GM12878 (cell line): ENCODE measurements at regions not wholly inside any gene's neighbourhood (a gene's known extent, or its start where the extent isn't known, plus 50 kb on each side); places are given as distances from the start of the nearest gene placed in this dataset.

Source experiments
- ATAC-seq: fragments of 200-7000 bp; cut with Tn5 transposase; 3 replicates; pipeline ENCODE4 v1.9.1; 2020; ENCODE audit warnings: mild to moderate bottlenecking, moderate library complexity
- BruUV-seq: library from RNA; stranded (reverse); fragments of 400-500 nt; replicated peaks from 2 replicates; lab custom pipeline; 2021; lab: Mats Ljungman, UMichigan
- CTCF ChIA-PET: fragments of 300-600 bp; sonication (Branson Sonifier 250); formaldehyde crosslinking; extraction: SDS; loops from one replicate; lab custom pipeline; 2021; ENCODE audit warnings: inconsistent platforms; lab: Yijun Ruan, JAX
- POLR2A ChIA-PET: fragments of 350-600 bp; formaldehyde crosslinking; extraction: SDS; loops from one replicate; lab custom pipeline; 2021; ENCODE audit warnings: inconsistent platforms; lab: Charles Lee
- RAD21 ChIA-PET: fragments of 300-600 bp; sonication (Branson Sonifier 250); formaldehyde crosslinking; loops from one replicate; lab custom pipeline; 2023; ENCODE audit warnings: antibody characterized with exemption; ENCODE audit not compliant: unreplicated experiment; lab: Charles Lee
- SMC1A ChIA-PET: fragments of 300-600 bp; sonication (Branson Sonifier 250); formaldehyde crosslinking; loops from one replicate; lab custom pipeline; 2023; ENCODE audit not compliant: unreplicated experiment, uncharacterized antibody; lab: Charles Lee
- DNase-seq: peaks from one replicate; pipeline ENCODE4 v3.0.0-alpha.2; 2011; ENCODE audit warnings: low read depth, low spot score
- FAIRE-seq: peaks from 3 replicates; lab custom pipeline; 2011; peaks lifted over from hg19 to GRCh38; lab: Jason Lieb, UNC
- H2AFZ ChIP-seq: 2 replicates; pipeline ENCODE4 v1.6.0; 2011; ENCODE audit warnings: low read depth, low read length, control low read depth; ENCODE audit not compliant: control insufficient read depth
- H3K27ac ChIP-seq: 2 replicates; pipeline ENCODE4 v1.5.1; 2011; ENCODE audit warnings: control low read depth; ENCODE audit not compliant: control insufficient read depth, insufficient read depth
- H3K27me3 ChIP-seq, 2 experiments: replicated peaks in 1 of 2; 2 replicates each; pipeline versions ENCODE4 v1.6.0 to v1.6.1; 2011; ENCODE audit warnings: low read length in 1 of 2; ENCODE audit not compliant: control insufficient read depth in 2 of 2, insufficient read depth in 2 of 2
- H3K36me3 ChIP-seq, 2 experiments: 2 replicates each; pipeline ENCODE4 v1.5.1; 2011; ENCODE audit warnings: low read length in 1 of 2; ENCODE audit not compliant: control insufficient read depth in 2 of 2, insufficient read depth in 2 of 2
- H3K4me1 ChIP-seq: 2 replicates; pipeline ENCODE4 v1.6.1; 2011; ENCODE audit warnings: mild to moderate bottlenecking, low read length, moderate library complexity, mixed read lengths; ENCODE audit not compliant: control insufficient read depth, insufficient read depth
- H3K4me2 ChIP-seq: 2 replicates; pipeline ENCODE4 v1.6.0; 2011; ENCODE audit warnings: control low read depth; ENCODE audit not compliant: control insufficient read depth, insufficient read depth
- H3K4me3 ChIP-seq: fragments of 200-600 bp; sonication (generic); 2 replicates; pipeline ENCODE4 v1.5.1; 2016
- H3K79me2 ChIP-seq: 2 replicates; pipeline ENCODE4 v1.6.0; 2011; ENCODE audit warnings: low read length; ENCODE audit not compliant: control insufficient read depth, insufficient read depth
- H3K9ac ChIP-seq: 2 replicates; pipeline ENCODE4 v1.8.0; 2011; ENCODE audit warnings: low read length, control low read depth, mixed read lengths; ENCODE audit not compliant: control insufficient read depth, insufficient read depth
- H3K9me3 ChIP-seq: replicated peaks from 3 replicates; pipeline ENCODE4 v1.5.1; 2011; ENCODE audit warnings: mild to moderate bottlenecking, low read length; ENCODE audit not compliant: control insufficient read depth, insufficient read depth
- H4K20me1 ChIP-seq: 2 replicates; pipeline ENCODE4 v1.6.0; 2011; ENCODE audit not compliant: control insufficient read depth, insufficient read depth
- EGR1 ChIP-seq, 2 experiments: IDR thresholded peaks; 1 replicate in 1 of 2; 2 replicates in 1 of 2; pipeline ENCODE4 v1.6.1; 2011 to 2012; ENCODE audit warnings: low read depth in 2 of 2, low read length in 2 of 2, borderline replicate concordance in 1 of 2, mild to moderate bottlenecking in 1 of 2, moderate library complexity in 1 of 2
- ESRRA ChIP-seq: IDR thresholded peaks from 2 replicates; pipeline ENCODE4 v1.6.1; 2012; ENCODE audit warnings: mild to moderate bottlenecking, low read length, improper control_type of control experiment
- HDAC2 ChIP-seq: fragments of 200-600 bp; sonication (generic); IDR thresholded peaks from 2 replicates; pipeline ENCODE4 v1.6.1; 2017
- HDGF ChIP-seq: fragments of 450-650 bp; IDR thresholded peaks from 2 replicates; pipeline ENCODE4 v1.6.1; 2016; ENCODE audit warnings: antibody characterized with exemption
- IKZF1 ChIP-seq: fragments of 450-650 bp; conservative IDR thresholded peaks from 2 replicates; pipeline ENCODE4 v1.6.1; 2017; ENCODE audit warnings: antibody characterized with exemption, mild to moderate bottlenecking
- KDM1A ChIP-seq: fragments of 200-600 bp; sonication (generic); IDR thresholded peaks from 2 replicates; pipeline ENCODE4 v1.6.1; 2016; ENCODE audit warnings: borderline replicate concordance
- KLF5 ChIP-seq: fragments of 450-650 bp; IDR thresholded peaks from 2 replicates; pipeline ENCODE4 v1.6.1; 2014; ENCODE audit warnings: mild to moderate bottlenecking; ENCODE audit not compliant: partially characterized antibody
- MXI1 ChIP-seq: fragments of 150-350 bp; IDR thresholded peaks from 2 replicates; pipeline ENCODE4 v1.6.1; 2011; ENCODE audit warnings: low read depth, mild to moderate bottlenecking, inconsistent platforms, low read length, improper control_type of control experiment
- NRF1 ChIP-seq: conservative IDR thresholded peaks from 2 replicates; pipeline ENCODE4 v1.6.1; 2011; ENCODE audit warnings: mild to moderate bottlenecking, low read depth, low read length, improper control_type of control experiment
- RUNX3 ChIP-seq: IDR thresholded peaks from 2 replicates; pipeline ENCODE4 v1.6.1; 2012; ENCODE audit warnings: low read length, inconsistent platforms
- ZNF622 ChIP-seq: fragments of 450-650 bp; IDR thresholded peaks from 2 replicates; pipeline ENCODE4 v1.6.1; 2017; ENCODE audit warnings: mild to moderate bottlenecking, inconsistent platforms
- WGBS: methylation state at CpG from one replicate; pipeline ENCODE4 v1.1.6; 2016; ENCODE audit warnings: low lambda C conversion rate; ENCODE audit not compliant: insufficient replicate concordance, insufficient coverage; ENCODE audit errors: missing lambda C conversion rate; 5-methylcytosine and 5-hydroxymethylcytosine counted together
- in situ Hi-C: fragments of 300-500 bp; cut with MboI; formaldehyde crosslinking; loops from 9 replicates; pipeline ENCODE4 v1.14.3; 2018; ENCODE audit warnings: mixed read lengths
- intact Hi-C: fragments of 100-400 bp; cut with micrococcal nuclease; formaldehyde crosslinking; loops from one replicate; pipeline ENCODE4 v1.14.2; 2022; ENCODE audit not compliant: unreplicated experiment
- TF ChIP-seq, protein P1 (sequence below): IDR thresholded peaks from 2 replicates; pipeline ENCODE4 v1.6.1; 2012; ENCODE audit warnings: low read depth, low read length, improper control_type of control experiment
- TF ChIP-seq, protein P2 (sequence below), 3 experiments: IDR thresholded peaks in 2 of 3; conservative IDR thresholded peaks in 1 of 3; 2 replicates each; pipeline ENCODE4 v1.5.1; 2011; ENCODE audit warnings: low read depth in 3 of 3, low read length in 3 of 3, mild to moderate bottlenecking in 3 of 3, control low read depth in 2 of 3, moderate library complexity in 2 of 3, inconsistent platforms in 1 of 3, mixed read lengths in 1 of 3; ENCODE audit not compliant: control insufficient read depth in 2 of 3, insufficient read depth in 1 of 3; ENCODE audit errors: extremely low read depth in 1 of 3
- TF ChIP-seq, protein P3 (sequence below): fragments of 450-650 bp; formaldehyde crosslinking; IDR thresholded peaks from 2 replicates; pipeline ENCODE4 v1.5.0; 2022; ENCODE audit warnings: mild to moderate bottlenecking, missing genetic modification characterization

DNA sequence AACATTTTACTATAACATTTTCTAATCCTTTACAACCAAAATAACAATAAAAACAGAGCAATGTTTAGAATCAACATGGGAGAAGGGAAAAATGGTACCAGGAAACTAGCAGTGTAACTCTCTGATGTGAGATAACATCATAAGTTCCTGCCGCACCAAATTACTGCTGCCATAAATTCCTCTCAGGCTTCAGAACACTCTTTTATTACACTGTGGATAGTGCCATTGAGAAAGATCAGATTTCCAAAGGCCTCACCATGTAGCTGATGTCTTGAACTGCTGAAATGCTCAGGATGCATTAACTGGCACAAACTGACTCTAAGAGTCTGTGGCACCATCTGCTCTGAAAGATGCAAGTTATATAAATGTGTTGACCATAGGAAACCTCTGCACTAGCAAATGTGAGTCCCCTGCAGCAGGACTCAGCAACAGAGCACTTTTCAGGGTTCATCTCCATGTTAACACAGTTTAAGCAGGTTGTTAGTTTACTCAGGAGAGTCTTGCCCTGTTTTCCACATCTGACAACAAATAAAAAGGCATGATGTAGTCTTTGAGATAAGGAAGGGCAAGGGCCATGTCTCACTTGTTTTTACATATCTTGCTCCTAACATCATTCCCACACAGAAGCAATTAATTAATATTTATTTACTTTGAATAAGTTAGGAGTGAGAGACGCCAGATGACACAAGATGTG lies 218.1 kb downstream of the CETN3 start (continued):
- no peak for TF ChIP-seq KDM1A
- no peak for TF ChIP-seq MXI1
- TF ChIP-seq ESRRA: no peak

DNA sequence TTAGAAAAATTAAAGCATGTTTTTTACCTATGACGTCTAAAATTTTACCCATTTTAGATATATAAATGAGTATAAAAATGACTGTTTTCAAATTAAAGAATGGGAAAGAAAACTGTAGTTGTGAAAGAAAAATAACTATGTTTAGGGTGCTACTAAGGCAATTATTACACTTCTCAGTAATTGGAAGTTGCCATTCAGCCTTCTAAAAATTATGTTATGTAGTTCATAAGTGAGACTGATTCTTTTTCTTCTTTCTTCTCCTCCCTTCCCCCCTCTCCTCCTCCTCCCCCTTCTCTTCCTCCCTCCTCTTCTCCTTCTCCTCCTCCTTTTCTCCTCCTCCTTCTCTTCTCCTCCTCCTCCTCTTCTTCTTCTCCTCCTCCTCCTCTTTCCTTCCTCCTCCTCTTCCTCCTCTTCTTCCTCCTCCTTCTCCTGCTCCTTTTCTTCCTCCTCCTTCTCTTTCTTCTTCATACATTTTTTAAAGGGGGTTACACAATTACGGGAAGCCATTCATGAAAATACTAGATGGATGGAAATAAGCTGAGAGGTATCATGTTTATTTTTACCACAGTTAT lies 223.6 kb downstream of the CETN3 start:
- CTCF ChIA-PET: no interaction called here
- no peak overlapping the region for H3K27ac ChIP-seq
- RAD21 ChIA-PET: interaction anchor here (2.0 kb wide), 1 partner anchor 1495 kb away, joined by 4 read pairs; no protein-coding TSS in a partner anchor
- SMC1A ChIA-PET: interaction anchor here (0.6 to 1.2 kb wide), 3 partner anchors 12 to 1462 kb away, joined by 3 to 5 read pairs (median 3); no protein-coding TSS in a partner anchor
- no peaks in the 10 kb centered on the region for H3K27me3 ChIP-seq
- FAIRE-seq (no peak), DNase-seq (no peak), ATAC-seq (no peak)
- no peaks in the 10 kb centered on the region for H3K36me3 ChIP-seq
- H2AFZ ChIP-seq: no peak overlapping the region
- H3K4me3 ChIP-seq: no peak overlapping the region
- no TSS peak for BruUV-seq
- in situ Hi-C loops: no loop called here
- POLR2A ChIA-PET: no interaction called here
- H3K4me1 ChIP-seq: no peaks in the 10 kb centered on the region
- no peaks in the 10 kb centered on the region for H3K79me2 ChIP-seq
- no peaks in the 10 kb centered on the region for H3K9me3 ChIP-seq
- intact Hi-C loops: loop anchor here (10.0 kb wide), 2 partner anchors 441 to 1301 kb away; partner anchors contain the start of gene MEF2C
- H4K20me1 ChIP-seq: no peaks in the 10 kb centered on the region
- no peak overlapping the region for H3K9ac ChIP-seq
- 85% methylated on average over 2 of the region's 2 CpGs for WGBS
- no peak overlapping the region for H3K4me2 ChIP-seq
- TF ChIP-seq HDAC2: no peak
- TF ChIP-seq, protein P1, sequence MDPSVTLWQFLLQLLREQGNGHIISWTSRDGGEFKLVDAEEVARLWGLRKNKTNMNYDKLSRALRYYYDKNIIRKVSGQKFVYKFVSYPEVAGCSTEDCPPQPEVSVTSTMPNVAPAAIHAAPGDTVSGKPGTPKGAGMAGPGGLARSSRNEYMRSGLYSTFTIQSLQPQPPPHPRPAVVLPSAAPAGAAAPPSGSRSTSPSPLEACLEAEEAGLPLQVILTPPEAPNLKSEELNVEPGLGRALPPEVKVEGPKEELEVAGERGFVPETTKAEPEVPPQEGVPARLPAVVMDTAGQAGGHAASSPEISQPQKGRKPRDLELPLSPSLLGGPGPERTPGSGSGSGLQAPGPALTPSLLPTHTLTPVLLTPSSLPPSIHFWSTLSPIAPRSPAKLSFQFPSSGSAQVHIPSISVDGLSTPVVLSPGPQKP: no peak
- TF ChIP-seq RUNX3: no peak
- TF ChIP-seq EGR1 (IDR thresholded peaks at IDR 0.05; ENCODE audit: borderline replicate concordance in 1 of 2, low read depth in 2 of 2, low read length in 2 of 2): no peak
- TF ChIP-seq KLF5: no peak
- TF ChIP-seq IKZF1: no peak
- TF ChIP-seq ZNF622: no peak
- no peak for TF ChIP-seq HDGF
- TF ChIP-seq, protein P2, sequence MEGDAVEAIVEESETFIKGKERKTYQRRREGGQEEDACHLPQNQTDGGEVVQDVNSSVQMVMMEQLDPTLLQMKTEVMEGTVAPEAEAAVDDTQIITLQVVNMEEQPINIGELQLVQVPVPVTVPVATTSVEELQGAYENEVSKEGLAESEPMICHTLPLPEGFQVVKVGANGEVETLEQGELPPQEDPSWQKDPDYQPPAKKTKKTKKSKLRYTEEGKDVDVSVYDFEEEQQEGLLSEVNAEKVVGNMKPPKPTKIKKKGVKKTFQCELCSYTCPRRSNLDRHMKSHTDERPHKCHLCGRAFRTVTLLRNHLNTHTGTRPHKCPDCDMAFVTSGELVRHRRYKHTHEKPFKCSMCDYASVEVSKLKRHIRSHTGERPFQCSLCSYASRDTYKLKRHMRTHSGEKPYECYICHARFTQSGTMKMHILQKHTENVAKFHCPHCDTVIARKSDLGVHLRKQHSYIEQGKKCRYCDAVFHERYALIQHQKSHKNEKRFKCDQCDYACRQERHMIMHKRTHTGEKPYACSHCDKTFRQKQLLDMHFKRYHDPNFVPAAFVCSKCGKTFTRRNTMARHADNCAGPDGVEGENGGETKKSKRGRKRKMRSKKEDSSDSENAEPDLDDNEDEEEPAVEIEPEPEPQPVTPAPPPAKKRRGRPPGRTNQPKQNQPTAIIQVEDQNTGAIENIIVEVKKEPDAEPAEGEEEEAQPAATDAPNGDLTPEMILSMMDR (IDR thresholded peaks at IDR 0.05 in 2 of 3, conservative IDR thresholded peaks at IDR 0.05 in 1 of 3; ENCODE audit: control insufficient read depth in 2 of 3, extremely low read depth in 1 of 3, insufficient read depth in 1 of 3, low read depth in 3 of 3, low read length in 3 of 3): no peak
- no peak for TF ChIP-seq NRF1
- TF ChIP-seq, protein P3, sequence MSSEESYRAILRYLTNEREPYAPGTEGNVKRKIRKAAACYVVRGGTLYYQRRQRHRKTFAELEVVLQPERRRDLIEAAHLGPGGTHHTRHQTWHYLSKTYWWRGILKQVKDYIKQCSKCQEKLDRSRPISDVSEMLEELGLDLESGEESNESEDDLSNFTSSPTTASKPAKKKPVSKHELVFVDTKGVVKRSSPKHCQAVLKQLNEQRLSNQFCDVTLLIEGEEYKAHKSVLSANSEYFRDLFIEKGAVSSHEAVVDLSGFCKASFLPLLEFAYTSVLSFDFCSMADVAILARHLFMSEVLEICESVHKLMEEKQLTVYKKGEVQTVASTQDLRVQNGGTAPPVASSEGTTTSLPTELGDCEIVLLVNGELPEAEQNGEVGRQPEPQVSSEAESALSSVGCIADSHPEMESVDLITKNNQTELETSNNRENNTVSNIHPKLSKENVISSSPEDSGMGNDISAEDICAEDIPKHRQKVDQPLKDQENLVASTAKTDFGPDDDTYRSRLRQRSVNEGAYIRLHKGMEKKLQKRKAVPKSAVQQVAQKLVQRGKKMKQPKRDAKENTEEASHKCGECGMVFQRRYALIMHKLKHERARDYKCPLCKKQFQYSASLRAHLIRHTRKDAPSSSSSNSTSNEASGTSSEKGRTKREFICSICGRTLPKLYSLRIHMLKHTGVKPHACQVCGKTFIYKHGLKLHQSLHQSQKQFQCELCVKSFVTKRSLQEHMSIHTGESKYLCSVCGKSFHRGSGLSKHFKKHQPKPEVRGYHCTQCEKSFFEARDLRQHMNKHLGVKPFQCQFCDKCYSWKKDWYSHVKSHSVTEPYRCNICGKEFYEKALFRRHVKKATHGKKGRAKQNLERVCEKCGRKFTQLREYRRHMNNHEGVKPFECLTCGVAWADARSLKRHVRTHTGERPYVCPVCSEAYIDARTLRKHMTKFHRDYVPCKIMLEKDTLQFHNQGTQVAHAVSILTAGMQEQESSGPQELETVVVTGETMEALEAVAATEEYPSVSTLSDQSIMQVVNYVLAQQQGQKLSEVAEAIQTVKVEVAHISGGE (CRISPR knock-in tag): no peak
